Right atrium auricular region (tissue), 2 donors: ENCODE measurements at regions not wholly inside any gene's neighbourhood (a gene's known extent, or its start where the extent isn't known, plus 50 kb on each side); places are given as distances from the start of the nearest gene placed in this dataset.

Source experiments
- DNase-seq: peaks from one replicate; pipeline ENCODE4 v3.0.0-alpha.2; 2019; ENCODE audit warnings: low spot score
- H3K27ac ChIP-seq, 2 donors: fragments of 200-600 bp; sonication (generic); 1 replicate in 1 of 2; 2 replicates in 1 of 2; pipeline ENCODE4 v1.5.1; 2016 to 2019
- H3K27me3 ChIP-seq, 2 donors: fragments of 200-600 bp; sonication (generic); one replicate each; pipeline versions ENCODE4 v1.5.1 to v1.6.0; 2017 to 2019
- H3K36me3 ChIP-seq: fragments of 200-600 bp; sonication (generic); one replicate; pipeline ENCODE4 v1.5.1; 2016
- H3K4me1 ChIP-seq, 2 donors: fragments of 200-600 bp; sonication (generic); one replicate each; pipeline versions ENCODE4 v1.5.1 to v1.6.0; 2017 to 2019
- H3K4me3 ChIP-seq, 2 donors: fragments of 200-600 bp; sonication (generic); 1 replicate in 1 of 2; 2 replicates in 1 of 2; pipeline ENCODE4 v1.5.1; 2017 to 2019; ENCODE audit warnings: mild to moderate bottlenecking in 1 of 2, moderate library complexity in 1 of 2
- H3K9me3 ChIP-seq, 2 donors: fragments of 200-600 bp; sonication (generic); one replicate each; pipeline ENCODE4 v1.5.1; 2019
- CTCF ChIP-seq, 2 donors: fragments of 200-600 bp; sonication (generic); IDR thresholded peaks; one replicate each; pipeline ENCODE4 v1.5.1; 2019; ENCODE audit warnings: antibody characterized with exemption in 2 of 2

- Histone ChIP-seq H3K9me3 (no peaks in the 10 kb centered on the region), H3K27ac (no peak overlapping the region), H3K27me3 (no peaks in the 10 kb centered on the region), H3K4me1 (no peaks in the 10 kb centered on the region), H3K36me3 (no peaks in the 10 kb centered on the region), H3K4me3 (no peak overlapping the region)
- TF ChIP-seq CTCF (IDR thresholded peaks at IDR 0.05), result no peak
- DNase-seq, result no peak
These were observed 190.1 kb downstream of the CDCA7 start for GRCh38 chr2:173544641-173545363.

- Histone ChIP-seq H3K4me1 (no peaks in the 10 kb centered on the region), H3K36me3 (no peaks in the 10 kb centered on the region), H3K9me3 (no peaks in the 10 kb centered on the region), H3K27ac (no peak overlapping the region), H3K4me3 (no peak overlapping the region), H3K27me3 (no peaks in the 10 kb centered on the region)
- DNase-seq, result no peak
- TF ChIP-seq CTCF (IDR thresholded peaks at IDR 0.05), result no peak
These were observed 190.7 kb downstream of the CDCA7 start for GRCh38 chr2:173545364-173545763.

GRCh38 chr2:173547499-173547898 lies 192.8 kb downstream of the CDCA7 start:
- no peak for TF ChIP-seq CTCF (IDR thresholded peaks at IDR 0.05)
- Histone ChIP-seq H3K4me1 (no peaks in the 10 kb centered on the region), H3K9me3 (no peaks in the 10 kb centered on the region), H3K27ac (no peak overlapping the region), H3K27me3 (no peaks in the 10 kb centered on the region), H3K4me3 (no peak overlapping the region), H3K36me3 (no peaks in the 10 kb centered on the region)
- no peak for DNase-seq

- no peak overlapping the region for H3K4me3 ChIP-seq
- no peak for DNase-seq
- H3K27me3 ChIP-seq, result no peaks in the 10 kb centered on the region
- no peaks in the 10 kb centered on the region for H3K36me3 ChIP-seq
- no peaks in the 10 kb centered on the region for H3K4me1 ChIP-seq
- no peak overlapping the region for H3K27ac ChIP-seq
- no peak for TF ChIP-seq CTCF (IDR thresholded peaks at IDR 0.05)
- no peaks in the 10 kb centered on the region for H3K9me3 ChIP-seq
These were observed 195.5 kb downstream of the CDCA7 start for GRCh38 chr2:173550143-173550542.

- H3K27me3 ChIP-seq, result no peaks in the 10 kb centered on the region
- H3K4me1 ChIP-seq, result no peaks in the 10 kb centered on the region
- no peaks in the 10 kb centered on the region for H3K9me3 ChIP-seq
- H3K4me3 ChIP-seq, result no peak overlapping the region
- no peak overlapping the region for H3K27ac ChIP-seq
- H3K36me3 ChIP-seq, result no peaks in the 10 kb centered on the region
- no peak for TF ChIP-seq CTCF (IDR thresholded peaks at IDR 0.05)
- DNase-seq, result no peak
These were observed 197.9 kb downstream of the CDCA7 start for GRCh38 chr2:173552531-173552930.

GRCh38 chr2:173553593-173553992 lies 198.9 kb downstream of the CDCA7 start:
- Histone ChIP-seq H3K27ac (no peak overlapping the region), H3K4me1 (no peaks in the 10 kb centered on the region), H3K36me3 (no peaks in the 10 kb centered on the region), H3K4me3 (no peak overlapping the region), H3K27me3 (no peaks in the 10 kb centered on the region), H3K9me3 (no peaks in the 10 kb centered on the region)
- no peak for TF ChIP-seq CTCF (IDR thresholded peaks at IDR 0.05)
- no peak for DNase-seq
